ENCODE measurements at regions not wholly inside any gene's neighbourhood (a gene's known extent, or its start where the extent isn't known, plus 50 kb on each side); places are given as distances from the start of the nearest gene placed in this dataset.

DNA sequence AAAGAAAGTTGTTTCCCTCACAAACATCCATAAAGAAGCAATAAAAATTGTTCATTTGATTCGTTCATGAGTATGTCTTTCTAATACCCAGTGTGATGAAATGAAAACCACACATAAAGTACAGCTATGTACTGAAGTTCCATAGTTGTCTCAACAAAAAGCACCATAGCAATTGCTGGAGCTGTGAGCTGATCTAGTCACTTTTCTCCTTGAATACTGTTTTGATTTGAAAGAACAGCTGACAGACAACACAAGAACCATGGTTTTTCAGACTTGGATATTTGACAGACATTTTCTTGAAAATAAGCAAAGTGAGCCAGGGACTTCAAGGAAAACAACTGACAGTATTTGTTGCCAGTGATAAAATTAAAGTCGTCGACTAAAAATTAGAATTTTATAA, 237.1 kb upstream of the PLD5 start:
- TF ChIP-seq, protein P1, sequence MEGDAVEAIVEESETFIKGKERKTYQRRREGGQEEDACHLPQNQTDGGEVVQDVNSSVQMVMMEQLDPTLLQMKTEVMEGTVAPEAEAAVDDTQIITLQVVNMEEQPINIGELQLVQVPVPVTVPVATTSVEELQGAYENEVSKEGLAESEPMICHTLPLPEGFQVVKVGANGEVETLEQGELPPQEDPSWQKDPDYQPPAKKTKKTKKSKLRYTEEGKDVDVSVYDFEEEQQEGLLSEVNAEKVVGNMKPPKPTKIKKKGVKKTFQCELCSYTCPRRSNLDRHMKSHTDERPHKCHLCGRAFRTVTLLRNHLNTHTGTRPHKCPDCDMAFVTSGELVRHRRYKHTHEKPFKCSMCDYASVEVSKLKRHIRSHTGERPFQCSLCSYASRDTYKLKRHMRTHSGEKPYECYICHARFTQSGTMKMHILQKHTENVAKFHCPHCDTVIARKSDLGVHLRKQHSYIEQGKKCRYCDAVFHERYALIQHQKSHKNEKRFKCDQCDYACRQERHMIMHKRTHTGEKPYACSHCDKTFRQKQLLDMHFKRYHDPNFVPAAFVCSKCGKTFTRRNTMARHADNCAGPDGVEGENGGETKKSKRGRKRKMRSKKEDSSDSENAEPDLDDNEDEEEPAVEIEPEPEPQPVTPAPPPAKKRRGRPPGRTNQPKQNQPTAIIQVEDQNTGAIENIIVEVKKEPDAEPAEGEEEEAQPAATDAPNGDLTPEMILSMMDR (IDR thresholded peaks at IDR 0.05) = no peak
- intact Hi-C loops (cut with DNase I, micrococcal nuclease) = no loop called here

DNA sequence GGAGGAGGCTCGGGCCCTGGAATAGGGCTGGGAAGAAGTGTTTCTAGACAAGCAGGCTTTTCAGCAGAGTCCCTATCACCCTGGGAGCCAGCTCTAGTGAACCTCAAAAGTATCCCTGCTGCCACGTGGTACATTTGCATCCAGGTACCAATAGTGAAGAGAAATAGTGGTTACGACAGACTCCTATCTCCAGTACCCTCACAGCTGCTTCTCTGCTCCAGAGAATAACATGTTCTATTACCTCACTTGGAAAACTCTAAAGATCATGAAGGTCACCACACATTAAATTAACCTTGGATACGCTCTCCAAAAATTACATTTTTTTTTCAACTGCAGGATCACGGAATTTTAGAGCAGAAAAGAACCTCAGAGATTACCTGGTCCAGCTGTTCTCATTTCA, 230.4 kb upstream of the PLD5 start:
- Mint-ChIP-seq H3K9me3 (peaks cover 7% of the 10 kb centered on the region), H3K36me3 (ENCODE audit: low read depth) (no peaks in the 10 kb centered on the region), H3K4me1 (ENCODE audit: low read depth) (no peaks in the 10 kb centered on the region), H3K4me3 (no peak overlapping the region), H3K27me3 (no peaks in the 10 kb centered on the region), H3K27ac (no peak overlapping the region)
- POLR2A ChIA-PET = no interaction called here
- CTCF ChIA-PET = no interaction called here
- ATAC-seq (ENCODE audit: poor library complexity) (no peak), DNase-seq (no peak)
- TF ChIP-seq, protein P1 (IDR thresholded peaks at IDR 0.05) = no peak
- no peaks in the 10 kb centered on the region for H3K4me1 ChIP-seq (ENCODE audit: insufficient read depth, low read length)
- H3K4me3 ChIP-seq (ENCODE audit: low read length) = no peak overlapping the region
- H3K36me3 ChIP-seq (ENCODE audit: insufficient read depth, low read length) = no peaks in the 10 kb centered on the region
- intact Hi-C loops (cut with DNase I, micrococcal nuclease) = no loop called here
- no peaks in the 10 kb centered on the region for H3K9me3 ChIP-seq (ENCODE audit: control insufficient read depth in 1 of 2, insufficient read depth in 1 of 2, low read length in 2 of 2)
- H3K27ac ChIP-seq (ENCODE audit: low read depth in 1 of 2, low read length in 2 of 2) = no peak overlapping the region
- no peaks in the 10 kb centered on the region for H3K27me3 ChIP-seq (ENCODE audit: control insufficient read depth in 1 of 2, insufficient read depth in 2 of 2, low read length in 2 of 2)

More for the DNA sequence above, 237.1 kb upstream of the PLD5 start:
- Histone ChIP-seq H3K9me3 (ENCODE audit: control insufficient read depth in 1 of 2, insufficient read depth in 1 of 2, low read length in 2 of 2) (peaks cover 0 to 5% of the 10 kb centered on the region in 2 experiments), H3K4me1 (ENCODE audit: insufficient read depth, low read length) (no peaks in the 10 kb centered on the region), H3K36me3 (ENCODE audit: insufficient read depth, low read length) (no peaks in the 10 kb centered on the region), H3K4me3 (ENCODE audit: low read length) (no peak overlapping the region), H3K27ac (ENCODE audit: low read depth in 1 of 2, low read length in 2 of 2) (no peak overlapping the region), H3K27me3 (ENCODE audit: control insufficient read depth in 1 of 2, insufficient read depth in 2 of 2, low read length in 2 of 2) (no peaks in the 10 kb centered on the region)
- POLR2A ChIA-PET = no interaction called here
- no peak overlapping the region for H3K4me3 Mint-ChIP-seq
- ATAC-seq (ENCODE audit: poor library complexity) = no peak
- H3K9me3 Mint-ChIP-seq = peaks cover 12% of the 10 kb centered on the region
- H3K4me1 Mint-ChIP-seq (ENCODE audit: low read depth) = no peaks in the 10 kb centered on the region
- no peak overlapping the region for H3K27ac Mint-ChIP-seq
- no peak for DNase-seq
- H3K36me3 Mint-ChIP-seq (ENCODE audit: low read depth) = no peaks in the 10 kb centered on the region
- CTCF ChIA-PET = no interaction called here
- H3K27me3 Mint-ChIP-seq = no peaks in the 10 kb centered on the region

DNA sequence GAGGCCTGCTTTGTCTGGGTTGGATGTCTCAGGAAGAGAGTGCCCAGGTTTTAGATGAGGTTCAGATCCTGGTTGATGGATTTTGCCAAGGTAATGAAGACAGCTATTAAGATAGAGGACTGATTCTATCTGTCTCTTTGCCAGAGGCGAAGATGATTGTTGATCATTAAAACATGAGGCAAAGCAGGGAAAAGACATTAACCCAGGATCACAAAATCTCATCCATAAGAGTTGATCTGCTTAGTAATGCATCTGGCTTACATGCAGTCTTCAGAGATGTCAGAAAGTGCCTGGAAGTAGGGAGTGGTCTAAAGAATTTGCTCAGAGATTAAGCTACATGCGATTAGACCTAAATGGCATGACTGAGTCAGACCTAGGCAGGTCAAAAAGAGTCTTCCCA, 229.6 kb upstream of the PLD5 start:
- H3K27ac ChIP-seq (ENCODE audit: low read depth in 1 of 2, low read length in 2 of 2) = no peak overlapping the region
- TF ChIP-seq, protein P1 (IDR thresholded peaks at IDR 0.05) = no peak
- ATAC-seq (ENCODE audit: poor library complexity) (no peak), DNase-seq (no peak)
- CTCF ChIA-PET = no interaction called here
- POLR2A ChIA-PET = no interaction called here
- Mint-ChIP-seq H3K27ac (no peak overlapping the region), H3K27me3 (no peaks in the 10 kb centered on the region), H3K36me3 (ENCODE audit: low read depth) (no peaks in the 10 kb centered on the region), H3K9me3 (peaks cover 7% of the 10 kb centered on the region), H3K4me3 (no peak overlapping the region), H3K4me1 (ENCODE audit: low read depth) (no peaks in the 10 kb centered on the region)
- intact Hi-C loops (cut with DNase I, micrococcal nuclease) = no loop called here
- no peaks in the 10 kb centered on the region for H3K27me3 ChIP-seq (ENCODE audit: control insufficient read depth in 1 of 2, insufficient read depth in 2 of 2, low read length in 2 of 2)
- H3K4me3 ChIP-seq (ENCODE audit: low read length) = no peak overlapping the region
- H3K4me1 ChIP-seq (ENCODE audit: insufficient read depth, low read length) = no peaks in the 10 kb centered on the region
- H3K36me3 ChIP-seq (ENCODE audit: insufficient read depth, low read length) = no peaks in the 10 kb centered on the region
- no peaks in the 10 kb centered on the region for H3K9me3 ChIP-seq (ENCODE audit: control insufficient read depth in 1 of 2, insufficient read depth in 1 of 2, low read length in 2 of 2)

All from CD4-positive, alpha-beta T cell (primary cell).